Osteocyte (in vitro differentiated cells): ENCODE measurements at regions not wholly inside any gene's neighbourhood (a gene's known extent, or its start where the extent isn't known, plus 50 kb on each side); places are given as distances from the start of the nearest gene placed in this dataset.

Experiments used
- DNase-seq: peaks from one replicate; pipeline ENCODE4 v3.0.0; 2021; ENCODE audit warnings: mixed read lengths; ENCODE audit not compliant: unreplicated experiment; ENCODE audit errors: extremely low spot score
- H3K27ac Mint-ChIP-seq: one replicate; pipeline ENCODE4 v1.8.0; 2021; ENCODE audit warnings: mild to moderate bottlenecking, mixed read lengths; ENCODE audit not compliant: unreplicated experiment
- H3K27me3 Mint-ChIP-seq: one replicate; pipeline ENCODE4 v1.8.0; 2021; ENCODE audit warnings: mixed read lengths; ENCODE audit not compliant: unreplicated experiment
- H3K36me3 Mint-ChIP-seq: one replicate; pipeline ENCODE4 v1.8.0; 2021; ENCODE audit warnings: mixed read lengths; ENCODE audit not compliant: unreplicated experiment
- H3K4me1 Mint-ChIP-seq: one replicate; pipeline ENCODE4 v1.8.0; 2021; ENCODE audit warnings: mixed read lengths; ENCODE audit not compliant: unreplicated experiment
- H3K4me3 Mint-ChIP-seq: one replicate; pipeline ENCODE4 v1.8.0; 2021; ENCODE audit warnings: mild to moderate bottlenecking, moderate library complexity, mixed read lengths; ENCODE audit not compliant: unreplicated experiment
- H3K9me3 Mint-ChIP-seq: one replicate; pipeline ENCODE4 v1.8.0; 2021; ENCODE audit warnings: mixed read lengths; ENCODE audit not compliant: unreplicated experiment
- TF ChIP-seq, protein P1 (sequence below): fragments of 200-600 bp; sonication (generic); IDR thresholded peaks from 2 replicates; pipeline ENCODE4 v1.5.0; 2021; ENCODE audit warnings: antibody characterized with exemption, mild to moderate bottlenecking, moderate library complexity

DNA sequence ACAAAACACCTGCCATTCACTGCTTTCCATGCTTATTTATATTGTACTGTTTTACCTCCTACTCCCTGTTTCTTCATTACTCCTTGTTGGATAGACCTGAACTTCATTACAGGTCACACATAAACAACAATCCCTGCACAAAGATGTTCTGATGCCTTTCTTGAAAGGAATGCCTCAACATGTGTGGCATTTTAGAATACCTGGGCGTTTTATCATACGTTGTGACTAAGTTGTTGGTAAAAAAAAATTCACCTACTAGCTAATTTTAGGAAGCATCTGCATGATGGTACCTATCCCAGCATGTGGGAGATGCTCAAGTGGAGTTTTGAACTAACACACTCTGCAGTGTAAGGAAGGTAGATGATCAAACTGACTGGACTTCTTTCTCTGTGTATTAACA is 604.1 kb downstream of the TAF11L14 start:
- Mint-ChIP-seq H3K4me1 (no peaks in the 10 kb centered on the region), H3K9me3 (peaks cover 5% of the 10 kb centered on the region), H3K36me3 (no peaks in the 10 kb centered on the region), H3K27me3 (peaks cover 4% of the 10 kb centered on the region), H3K27ac (no peak overlapping the region), H3K4me3 (no peak overlapping the region)
- TF ChIP-seq, protein P1, sequence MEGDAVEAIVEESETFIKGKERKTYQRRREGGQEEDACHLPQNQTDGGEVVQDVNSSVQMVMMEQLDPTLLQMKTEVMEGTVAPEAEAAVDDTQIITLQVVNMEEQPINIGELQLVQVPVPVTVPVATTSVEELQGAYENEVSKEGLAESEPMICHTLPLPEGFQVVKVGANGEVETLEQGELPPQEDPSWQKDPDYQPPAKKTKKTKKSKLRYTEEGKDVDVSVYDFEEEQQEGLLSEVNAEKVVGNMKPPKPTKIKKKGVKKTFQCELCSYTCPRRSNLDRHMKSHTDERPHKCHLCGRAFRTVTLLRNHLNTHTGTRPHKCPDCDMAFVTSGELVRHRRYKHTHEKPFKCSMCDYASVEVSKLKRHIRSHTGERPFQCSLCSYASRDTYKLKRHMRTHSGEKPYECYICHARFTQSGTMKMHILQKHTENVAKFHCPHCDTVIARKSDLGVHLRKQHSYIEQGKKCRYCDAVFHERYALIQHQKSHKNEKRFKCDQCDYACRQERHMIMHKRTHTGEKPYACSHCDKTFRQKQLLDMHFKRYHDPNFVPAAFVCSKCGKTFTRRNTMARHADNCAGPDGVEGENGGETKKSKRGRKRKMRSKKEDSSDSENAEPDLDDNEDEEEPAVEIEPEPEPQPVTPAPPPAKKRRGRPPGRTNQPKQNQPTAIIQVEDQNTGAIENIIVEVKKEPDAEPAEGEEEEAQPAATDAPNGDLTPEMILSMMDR, result no peak
- DNase-seq, result no peak

DNA sequence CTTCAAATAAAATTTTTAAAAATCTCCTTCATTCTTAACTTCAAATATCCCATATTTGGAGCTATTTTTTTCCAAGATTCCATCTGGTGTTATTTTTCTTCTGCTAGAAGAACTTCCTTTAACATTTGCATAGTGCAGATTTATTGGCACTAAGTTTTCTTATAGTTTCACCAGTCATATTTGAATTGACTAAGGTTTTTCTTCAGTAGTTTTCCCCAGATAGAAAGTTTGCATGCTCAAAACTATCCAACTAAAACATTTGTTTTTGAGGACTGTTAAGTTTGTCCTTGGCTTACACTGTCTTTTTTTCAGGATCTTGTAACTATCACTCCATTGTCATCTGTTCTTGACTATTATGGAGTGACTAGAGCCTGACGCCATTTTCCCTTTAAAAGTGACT is 606.7 kb downstream of the TAF11L14 start:
- H3K27me3 Mint-ChIP-seq, result peaks cover 5% of the 10 kb centered on the region
- no peaks in the 10 kb centered on the region for H3K36me3 Mint-ChIP-seq
- H3K27ac Mint-ChIP-seq, result no peak overlapping the region
- TF ChIP-seq, protein P1, result no peak
- no peak for DNase-seq
- no peaks in the 10 kb centered on the region for H3K4me1 Mint-ChIP-seq
- no peak overlapping the region for H3K4me3 Mint-ChIP-seq
- peaks cover 10% of the 10 kb centered on the region for H3K9me3 Mint-ChIP-seq

GRCh38 chr5:18243846-18244245 is 609.6 kb downstream of the TAF11L14 start:
- Mint-ChIP-seq H3K27me3 (peaks cover 2% of the 10 kb centered on the region), H3K4me3 (no peak overlapping the region), H3K4me1 (no peaks in the 10 kb centered on the region), H3K36me3 (peaks cover 3% of the 10 kb centered on the region), H3K9me3 (peaks cover 21% of the 10 kb centered on the region), H3K27ac (no peak overlapping the region)
- TF ChIP-seq, protein P1, result no peak
- DNase-seq, result no peak

DNA sequence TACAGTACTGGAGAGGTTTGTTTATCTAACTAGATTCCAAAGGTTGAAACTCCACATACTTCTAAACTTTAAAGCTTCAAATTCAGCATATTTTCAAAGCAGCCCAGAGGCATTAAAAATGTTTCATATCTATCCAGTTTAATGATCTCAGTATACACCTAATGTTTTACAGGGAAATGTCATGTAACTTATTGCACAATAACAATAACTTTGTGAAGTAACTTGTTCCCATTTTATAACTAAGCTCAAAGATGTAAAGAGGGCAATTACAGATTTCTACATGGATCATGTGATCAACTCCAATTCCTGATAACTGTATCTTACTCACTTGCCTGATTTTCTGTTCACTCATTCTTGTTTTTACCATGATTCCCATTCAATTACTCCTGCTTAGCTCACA is 610.0 kb downstream of the TAF11L14 start:
- peaks cover 2% of the 10 kb centered on the region for H3K27me3 Mint-ChIP-seq
- DNase-seq, result no peak
- H3K4me1 Mint-ChIP-seq, result no peaks in the 10 kb centered on the region
- H3K27ac Mint-ChIP-seq, result no peak overlapping the region
- TF ChIP-seq, protein P1, result no peak
- H3K36me3 Mint-ChIP-seq, result peaks cover 3% of the 10 kb centered on the region
- no peak overlapping the region for H3K4me3 Mint-ChIP-seq
- peaks cover 21% of the 10 kb centered on the region for H3K9me3 Mint-ChIP-seq

DNA sequence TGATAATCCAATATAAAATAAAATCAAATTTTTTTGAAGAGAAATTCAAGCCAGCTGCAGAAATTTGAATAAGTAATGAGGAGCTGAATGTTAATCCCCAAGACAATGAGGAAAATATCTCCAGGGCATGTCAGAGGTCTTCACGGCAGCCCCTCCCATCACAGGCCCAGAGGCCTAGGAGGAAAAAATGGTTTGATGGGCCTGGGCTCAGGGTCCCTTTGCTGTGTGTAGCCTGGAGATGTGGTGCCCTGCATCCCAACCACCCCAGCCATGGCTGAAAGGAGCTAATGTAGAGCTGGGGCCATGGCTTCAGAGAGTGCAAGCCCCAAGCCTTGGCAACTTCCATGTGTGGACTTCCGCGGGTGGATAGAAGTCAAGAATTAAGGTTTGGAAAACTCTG is 618.3 kb downstream of the TAF11L14 start:
- Mint-ChIP-seq H3K9me3 (peaks cover 13% of the 10 kb centered on the region), H3K36me3 (no peaks in the 10 kb centered on the region)

More for the DNA sequence above, 618.3 kb downstream of the TAF11L14 start:
- TF ChIP-seq, protein P1, result no peak
- no peak for DNase-seq
- H3K27me3 Mint-ChIP-seq, result peaks cover 29% of the 10 kb centered on the region
- peaks cover 2% of the 10 kb centered on the region for H3K4me1 Mint-ChIP-seq
- H3K4me3 Mint-ChIP-seq, result no peak overlapping the region
- H3K27ac Mint-ChIP-seq, result no peak overlapping the region
